GM23338 (cell line): ENCODE measurements at regions not wholly inside any gene's neighbourhood (a gene's known extent, or its start where the extent isn't known, plus 50 kb on each side); places are given as distances from the start of the nearest gene placed in this dataset.

Source experiments
- ATAC-seq: fragments of 200-7000 bp; cut with Tn5 transposase; 3 replicates; pipeline ENCODE4 v1.9.1; 2020
- DNase-seq: peaks from one replicate; pipeline ENCODE4 v3.0.0-alpha.2; 2015; ENCODE audit warnings: low spot score
- H2AFZ ChIP-seq: fragments of 200-600 bp; sonication (generic); 2 replicates; pipeline ENCODE4 v1.8.0; 2016; ENCODE audit warnings: antibody characterized with exemption, mild to moderate bottlenecking, moderate library complexity
- H3F3A ChIP-seq: fragments of 200-600 bp; sonication (generic); replicated peaks from 2 replicates; pipeline ENCODE4 v1.8.0; 2017; ENCODE audit warnings: antibody characterized with exemption, mixed run types, low read depth
- H3K27ac ChIP-seq: fragments of 200-600 bp; sonication (generic); 2 replicates; pipeline ENCODE4 v1.6.1; 2016; ENCODE audit warnings: low read depth
- H3K27me3 ChIP-seq: fragments of 200-600 bp; sonication (generic); 2 replicates; pipeline ENCODE4 v1.8.0; 2016; ENCODE audit warnings: mild to moderate bottlenecking, mixed run types, moderate library complexity; ENCODE audit not compliant: insufficient read depth
- H3K36me3 ChIP-seq: fragments of 200-600 bp; sonication (generic); 2 replicates; pipeline ENCODE4 v1.8.0; 2016; ENCODE audit warnings: mild to moderate bottlenecking; ENCODE audit not compliant: insufficient read depth
- H3K4me1 ChIP-seq: fragments of 200-600 bp; sonication (generic); 2 replicates; pipeline ENCODE4 v1.8.0; 2016; ENCODE audit warnings: mild to moderate bottlenecking, moderate library complexity; ENCODE audit not compliant: insufficient read depth
- H3K4me2 ChIP-seq: fragments of 200-600 bp; sonication (generic); 2 replicates; pipeline ENCODE4 v1.7.1; 2017; ENCODE audit warnings: mixed run types
- H3K4me3 ChIP-seq: fragments of 200-600 bp; sonication (generic); 2 replicates; pipeline ENCODE4 v1.6.1; 2016; ENCODE audit warnings: mixed run types
- H3K79me2 ChIP-seq: fragments of 200-600 bp; sonication (generic); replicated peaks from 2 replicates; pipeline ENCODE4 v1.8.0; 2017; ENCODE audit warnings: mild to moderate bottlenecking; ENCODE audit not compliant: insufficient read depth
- H3K9me2 ChIP-seq: fragments of 200-600 bp; sonication (generic); 2 replicates; pipeline ENCODE4 v1.8.0; 2017; ENCODE audit not compliant: insufficient read depth
- H4K20me1 ChIP-seq: fragments of 200-600 bp; sonication (generic); replicated peaks from 2 replicates; pipeline ENCODE4 v1.8.0; 2017; ENCODE audit warnings: mild to moderate bottlenecking; ENCODE audit not compliant: insufficient read depth
- H3K27ac Mint-ChIP-seq: 2 replicates; pipeline ENCODE4 v1.8.0; 2020; ENCODE audit warnings: inconsistent platforms, mild to moderate bottlenecking, moderate library complexity, mixed read lengths
- H3K27me3 Mint-ChIP-seq: 3 replicates; pipeline ENCODE4 v1.8.0; 2022; ENCODE audit warnings: low read depth, mild to moderate bottlenecking, moderate library complexity, mixed read lengths, inconsistent platforms; ENCODE audit not compliant: insufficient read depth, poor library complexity
- H3K36me3 Mint-ChIP-seq: 3 replicates; pipeline ENCODE4 v1.8.0; 2021; ENCODE audit warnings: low read depth, mild to moderate bottlenecking, inconsistent platforms, moderate library complexity, mixed read lengths
- H3K4me1 Mint-ChIP-seq: 3 replicates; pipeline ENCODE4 v1.8.0; 2020; ENCODE audit warnings: mild to moderate bottlenecking, inconsistent platforms, mixed read lengths
- H3K4me3 Mint-ChIP-seq: 3 replicates; pipeline ENCODE4 v1.8.0; 2021; ENCODE audit warnings: moderate library complexity, mild to moderate bottlenecking, inconsistent platforms, mixed read lengths
- H3K9me3 Mint-ChIP-seq: 3 replicates; pipeline ENCODE4 v1.8.0; 2020; ENCODE audit warnings: moderate library complexity, mild to moderate bottlenecking, inconsistent platforms, mixed read lengths
- CREB1 ChIP-seq: fragments of 250-450 bp; sonication (Bioruptor Pico); IDR thresholded peaks from 2 replicates; pipeline ENCODE4 v1.5.0; 2020; ENCODE audit warnings: low read depth, mild to moderate bottlenecking, moderate library complexity
- EZH2 ChIP-seq: fragments of 200-600 bp; sonication (generic); IDR thresholded peaks from one replicate; pipeline ENCODE4 v1.8.0; 2017; ENCODE audit warnings: antibody characterized with exemption, mild to moderate bottlenecking, low read depth; ENCODE audit not compliant: unreplicated experiment
- EZH2phosphoT487 ChIP-seq: fragments of 200-600 bp; sonication (generic); IDR thresholded peaks from one replicate; pipeline ENCODE4 v1.8.1; 2018; ENCODE audit warnings: antibody characterized with exemption; ENCODE audit not compliant: unreplicated experiment
- JUNB ChIP-seq: IDR thresholded peaks from one replicate; pipeline ENCODE4 v1.6.1; 2016; ENCODE audit warnings: antibody characterized with exemption; ENCODE audit not compliant: unreplicated experiment
- POLR2AphosphoS5 ChIP-seq: IDR thresholded peaks from 2 replicates; pipeline ENCODE4 v1.6.1; 2016; ENCODE audit warnings: antibody characterized with exemption, low read depth
- STAT1 ChIP-seq: IDR thresholded peaks from one replicate; pipeline ENCODE4 v1.6.1; 2016; ENCODE audit warnings: antibody characterized with exemption; ENCODE audit not compliant: unreplicated experiment
- ZNF114 ChIP-seq: fragments of 250-450 bp; sonication (Bioruptor Pico); IDR thresholded peaks from 2 replicates; pipeline ENCODE4 v1.5.0; 2020; ENCODE audit warnings: mild to moderate bottlenecking, moderate library complexity
- ZNF331 ChIP-seq: fragments of 250-450 bp; sonication (Bioruptor Pico); IDR thresholded peaks from 2 replicates; pipeline ENCODE4 v1.5.0; 2020; ENCODE audit warnings: low read depth, mild to moderate bottlenecking, moderate library complexity
- TF ChIP-seq, protein P1 (sequence below), 2 experiments: fragments of 200-600 bp in 1 of 2; sonication (generic) in 1 of 2; conservative IDR thresholded peaks; 2 replicates each; pipeline versions ENCODE4 v1.5.1 to v1.6.1; 2016 to 2017; ENCODE audit warnings: antibody characterized with exemption in 2 of 2, low read depth in 2 of 2, mild to moderate bottlenecking in 2 of 2, moderate library complexity in 1 of 2
- TF ChIP-seq, protein P2 (sequence below): IDR thresholded peaks from 2 replicates; pipeline ENCODE4 v1.6.1; 2016; ENCODE audit warnings: antibody characterized with exemption
- TF ChIP-seq, protein P3 (sequence below): fragments of 250-450 bp; sonication (Bioruptor Pico); IDR thresholded peaks from 2 replicates; pipeline ENCODE4 v1.5.0; 2020; ENCODE audit warnings: mild to moderate bottlenecking, moderate library complexity
- TF ChIP-seq, protein P4 (sequence below): IDR thresholded peaks from one replicate; pipeline ENCODE4 v1.6.1; 2018; ENCODE audit warnings: antibody characterized with exemption; ENCODE audit not compliant: unreplicated experiment

DNA sequence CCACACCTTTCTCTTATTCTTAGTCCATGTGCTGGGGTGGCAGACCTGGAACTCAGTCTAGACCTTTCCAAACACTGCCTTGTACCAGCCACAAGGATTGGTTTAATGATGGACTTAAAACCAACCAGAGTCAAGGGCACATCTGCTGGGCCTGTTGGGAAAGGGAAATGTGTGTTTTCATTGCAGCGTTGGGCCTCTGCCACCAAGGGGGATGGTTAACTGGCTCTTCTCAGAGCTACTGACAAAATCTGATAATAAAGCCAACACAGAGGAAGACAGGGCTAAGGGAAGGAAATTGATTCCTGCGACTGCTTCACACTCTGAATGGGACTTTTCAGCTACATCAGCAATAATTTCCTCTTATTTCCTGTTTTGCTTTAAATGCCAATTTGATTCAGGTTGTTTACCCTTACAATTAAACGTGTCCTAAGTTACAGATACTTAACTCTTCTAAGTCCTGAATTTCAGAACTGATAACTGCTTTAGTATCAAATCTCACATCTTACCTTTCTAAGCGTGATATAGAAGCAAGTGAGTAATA is 68.4 kb upstream of the MALRD1 start:
- H3K27ac ChIP-seq = no peak overlapping the region
- H4K20me1 ChIP-seq = no peaks in the 10 kb centered on the region
- no peaks in the 10 kb centered on the region for H3K36me3 Mint-ChIP-seq
- H3F3A ChIP-seq = no peaks in the 10 kb centered on the region
- no peaks in the 10 kb centered on the region for H3K36me3 ChIP-seq
- H3K4me1 Mint-ChIP-seq = no peaks in the 10 kb centered on the region
- H3K27ac Mint-ChIP-seq = no peak overlapping the region
- no peak overlapping the region for H3K4me3 ChIP-seq
- no peak for ATAC-seq
- no peaks in the 10 kb centered on the region for H3K27me3 ChIP-seq
- DNase-seq = no peak
- TF ChIP-seq ZNF331 (CRISPR knock-in tag) = no peak
- no peak for TF ChIP-seq EZH2
- TF ChIP-seq, protein P1, sequence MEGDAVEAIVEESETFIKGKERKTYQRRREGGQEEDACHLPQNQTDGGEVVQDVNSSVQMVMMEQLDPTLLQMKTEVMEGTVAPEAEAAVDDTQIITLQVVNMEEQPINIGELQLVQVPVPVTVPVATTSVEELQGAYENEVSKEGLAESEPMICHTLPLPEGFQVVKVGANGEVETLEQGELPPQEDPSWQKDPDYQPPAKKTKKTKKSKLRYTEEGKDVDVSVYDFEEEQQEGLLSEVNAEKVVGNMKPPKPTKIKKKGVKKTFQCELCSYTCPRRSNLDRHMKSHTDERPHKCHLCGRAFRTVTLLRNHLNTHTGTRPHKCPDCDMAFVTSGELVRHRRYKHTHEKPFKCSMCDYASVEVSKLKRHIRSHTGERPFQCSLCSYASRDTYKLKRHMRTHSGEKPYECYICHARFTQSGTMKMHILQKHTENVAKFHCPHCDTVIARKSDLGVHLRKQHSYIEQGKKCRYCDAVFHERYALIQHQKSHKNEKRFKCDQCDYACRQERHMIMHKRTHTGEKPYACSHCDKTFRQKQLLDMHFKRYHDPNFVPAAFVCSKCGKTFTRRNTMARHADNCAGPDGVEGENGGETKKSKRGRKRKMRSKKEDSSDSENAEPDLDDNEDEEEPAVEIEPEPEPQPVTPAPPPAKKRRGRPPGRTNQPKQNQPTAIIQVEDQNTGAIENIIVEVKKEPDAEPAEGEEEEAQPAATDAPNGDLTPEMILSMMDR (conservative IDR thresholded peaks at IDR 0.05; ENCODE audit: low read depth in 2 of 2) = no peak
- TF ChIP-seq, protein P2, sequence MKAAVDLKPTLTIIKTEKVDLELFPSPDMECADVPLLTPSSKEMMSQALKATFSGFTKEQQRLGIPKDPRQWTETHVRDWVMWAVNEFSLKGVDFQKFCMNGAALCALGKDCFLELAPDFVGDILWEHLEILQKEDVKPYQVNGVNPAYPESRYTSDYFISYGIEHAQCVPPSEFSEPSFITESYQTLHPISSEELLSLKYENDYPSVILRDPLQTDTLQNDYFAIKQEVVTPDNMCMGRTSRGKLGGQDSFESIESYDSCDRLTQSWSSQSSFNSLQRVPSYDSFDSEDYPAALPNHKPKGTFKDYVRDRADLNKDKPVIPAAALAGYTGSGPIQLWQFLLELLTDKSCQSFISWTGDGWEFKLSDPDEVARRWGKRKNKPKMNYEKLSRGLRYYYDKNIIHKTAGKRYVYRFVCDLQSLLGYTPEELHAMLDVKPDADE = no peak
- no peak for TF ChIP-seq ZNF114 (CRISPR knock-in tag)
- no peak for TF ChIP-seq POLR2AphosphoS5
- TF ChIP-seq STAT1 = no peak
- TF ChIP-seq CREB1 (CRISPR knock-in tag) = no peak
- no peak for TF ChIP-seq JUNB
- no peak for TF ChIP-seq EZH2phosphoT487
- TF ChIP-seq, protein P3, sequence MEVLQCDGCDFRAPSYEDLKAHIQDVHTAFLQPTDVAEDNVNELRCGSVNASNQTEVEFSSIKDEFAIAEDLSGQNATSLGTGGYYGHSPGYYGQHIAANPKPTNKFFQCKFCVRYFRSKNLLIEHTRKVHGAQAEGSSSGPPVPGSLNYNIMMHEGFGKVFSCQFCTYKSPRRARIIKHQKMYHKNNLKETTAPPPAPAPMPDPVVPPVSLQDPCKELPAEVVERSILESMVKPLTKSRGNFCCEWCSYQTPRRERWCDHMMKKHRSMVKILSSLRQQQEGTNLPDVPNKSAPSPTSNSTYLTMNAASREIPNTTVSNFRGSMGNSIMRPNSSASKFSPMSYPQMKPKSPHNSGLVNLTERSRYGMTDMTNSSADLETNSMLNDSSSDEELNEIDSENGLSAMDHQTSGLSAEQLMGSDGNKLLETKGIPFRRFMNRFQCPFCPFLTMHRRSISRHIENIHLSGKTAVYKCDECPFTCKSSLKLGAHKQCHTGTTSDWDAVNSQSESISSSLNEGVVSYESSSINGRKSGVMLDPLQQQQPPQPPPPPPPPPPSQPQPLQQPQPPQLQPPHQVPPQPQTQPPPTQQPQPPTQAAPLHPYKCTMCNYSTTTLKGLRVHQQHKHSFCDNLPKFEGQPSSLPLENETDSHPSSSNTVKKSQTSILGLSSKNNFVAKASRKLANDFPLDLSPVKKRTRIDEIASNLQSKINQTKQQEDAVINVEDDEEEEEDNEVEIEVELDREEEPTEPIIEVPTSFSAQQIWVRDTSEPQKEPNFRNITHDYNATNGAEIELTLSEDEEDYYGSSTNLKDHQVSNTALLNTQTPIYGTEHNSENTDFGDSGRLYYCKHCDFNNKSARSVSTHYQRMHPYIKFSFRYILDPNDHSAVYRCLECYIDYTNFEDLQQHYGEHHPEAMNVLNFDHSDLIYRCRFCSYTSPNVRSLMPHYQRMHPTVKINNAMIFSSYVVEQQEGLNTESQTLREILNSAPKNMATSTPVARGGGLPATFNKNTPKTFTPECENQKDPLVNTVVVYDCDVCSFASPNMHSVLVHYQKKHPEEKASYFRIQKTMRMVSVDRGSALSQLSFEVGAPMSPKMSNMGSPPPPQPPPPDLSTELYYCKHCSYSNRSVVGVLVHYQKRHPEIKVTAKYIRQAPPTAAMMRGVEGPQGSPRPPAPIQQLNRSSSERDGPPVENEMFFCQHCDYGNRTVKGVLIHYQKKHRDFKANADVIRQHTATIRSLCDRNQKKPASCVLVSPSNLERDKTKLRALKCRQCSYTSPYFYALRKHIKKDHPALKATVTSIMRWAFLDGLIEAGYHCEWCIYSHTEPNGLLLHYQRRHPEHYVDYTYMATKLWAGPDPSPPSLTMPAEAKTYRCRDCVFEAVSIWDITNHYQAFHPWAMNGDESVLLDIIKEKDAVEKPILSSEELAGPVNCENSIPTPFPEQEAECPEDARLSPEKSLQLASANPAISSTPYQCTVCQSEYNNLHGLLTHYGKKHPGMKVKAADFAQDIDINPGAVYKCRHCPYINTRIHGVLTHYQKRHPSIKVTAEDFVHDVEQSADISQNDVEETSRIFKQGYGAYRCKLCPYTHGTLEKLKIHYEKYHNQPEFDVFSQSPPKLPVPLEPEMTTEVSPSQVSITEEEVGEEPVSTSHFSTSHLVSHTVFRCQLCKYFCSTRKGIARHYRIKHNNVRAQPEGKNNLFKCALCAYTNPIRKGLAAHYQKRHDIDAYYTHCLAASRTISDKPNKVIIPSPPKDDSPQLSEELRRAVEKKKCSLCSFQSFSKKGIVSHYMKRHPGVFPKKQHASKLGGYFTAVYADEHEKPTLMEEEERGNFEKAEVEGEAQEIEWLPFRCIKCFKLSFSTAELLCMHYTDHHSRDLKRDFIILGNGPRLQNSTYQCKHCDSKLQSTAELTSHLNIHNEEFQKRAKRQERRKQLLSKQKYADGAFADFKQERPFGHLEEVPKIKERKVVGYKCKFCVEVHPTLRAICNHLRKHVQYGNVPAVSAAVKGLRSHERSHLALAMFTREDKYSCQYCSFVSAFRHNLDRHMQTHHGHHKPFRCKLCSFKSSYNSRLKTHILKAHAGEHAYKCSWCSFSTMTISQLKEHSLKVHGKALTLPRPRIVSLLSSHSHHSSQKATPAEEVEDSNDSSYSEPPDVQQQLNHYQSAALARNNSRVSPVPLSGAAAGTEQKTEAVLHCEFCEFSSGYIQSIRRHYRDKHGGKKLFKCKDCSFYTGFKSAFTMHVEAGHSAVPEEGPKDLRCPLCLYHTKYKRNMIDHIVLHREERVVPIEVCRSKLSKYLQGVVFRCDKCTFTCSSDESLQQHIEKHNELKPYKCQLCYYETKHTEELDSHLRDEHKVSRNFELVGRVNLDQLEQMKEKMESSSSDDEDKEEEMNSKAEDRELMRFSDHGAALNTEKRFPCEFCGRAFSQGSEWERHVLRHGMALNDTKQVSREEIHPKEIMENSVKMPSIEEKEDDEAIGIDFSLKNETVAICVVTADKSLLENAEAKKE (CRISPR knock-in tag) = no peak
- TF ChIP-seq, protein P4, sequence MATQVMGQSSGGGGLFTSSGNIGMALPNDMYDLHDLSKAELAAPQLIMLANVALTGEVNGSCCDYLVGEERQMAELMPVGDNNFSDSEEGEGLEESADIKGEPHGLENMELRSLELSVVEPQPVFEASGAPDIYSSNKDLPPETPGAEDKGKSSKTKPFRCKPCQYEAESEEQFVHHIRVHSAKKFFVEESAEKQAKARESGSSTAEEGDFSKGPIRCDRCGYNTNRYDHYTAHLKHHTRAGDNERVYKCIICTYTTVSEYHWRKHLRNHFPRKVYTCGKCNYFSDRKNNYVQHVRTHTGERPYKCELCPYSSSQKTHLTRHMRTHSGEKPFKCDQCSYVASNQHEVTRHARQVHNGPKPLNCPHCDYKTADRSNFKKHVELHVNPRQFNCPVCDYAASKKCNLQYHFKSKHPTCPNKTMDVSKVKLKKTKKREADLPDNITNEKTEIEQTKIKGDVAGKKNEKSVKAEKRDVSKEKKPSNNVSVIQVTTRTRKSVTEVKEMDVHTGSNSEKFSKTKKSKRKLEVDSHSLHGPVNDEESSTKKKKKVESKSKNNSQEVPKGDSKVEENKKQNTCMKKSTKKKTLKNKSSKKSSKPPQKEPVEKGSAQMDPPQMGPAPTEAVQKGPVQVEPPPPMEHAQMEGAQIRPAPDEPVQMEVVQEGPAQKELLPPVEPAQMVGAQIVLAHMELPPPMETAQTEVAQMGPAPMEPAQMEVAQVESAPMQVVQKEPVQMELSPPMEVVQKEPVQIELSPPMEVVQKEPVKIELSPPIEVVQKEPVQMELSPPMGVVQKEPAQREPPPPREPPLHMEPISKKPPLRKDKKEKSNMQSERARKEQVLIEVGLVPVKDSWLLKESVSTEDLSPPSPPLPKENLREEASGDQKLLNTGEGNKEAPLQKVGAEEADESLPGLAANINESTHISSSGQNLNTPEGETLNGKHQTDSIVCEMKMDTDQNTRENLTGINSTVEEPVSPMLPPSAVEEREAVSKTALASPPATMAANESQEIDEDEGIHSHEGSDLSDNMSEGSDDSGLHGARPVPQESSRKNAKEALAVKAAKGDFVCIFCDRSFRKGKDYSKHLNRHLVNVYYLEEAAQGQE = no peak
- H3K9me3 Mint-ChIP-seq = no peaks in the 10 kb centered on the region
- no peaks in the 10 kb centered on the region for H3K9me2 ChIP-seq
- H3K4me1 ChIP-seq = no peaks in the 10 kb centered on the region
- no peak overlapping the region for H3K4me2 ChIP-seq
- H3K27me3 Mint-ChIP-seq = no peaks in the 10 kb centered on the region
- peak overlapping the region; percentile 45 for H2AFZ ChIP-seq
- H3K79me2 ChIP-seq = no peaks in the 10 kb centered on the region
- H3K4me3 Mint-ChIP-seq = no peak overlapping the region
